HG02610 (cell line): ENCODE measurements at regions not wholly inside any gene's neighbourhood (a gene's known extent, or its start where the extent isn't known, plus 50 kb on each side); places are given as distances from the start of the nearest gene placed in this dataset.

Experiments
- ATAC-seq: cut with Tn5 transposase; IDR thresholded peaks from one replicate; pipeline ENCODE4 v1.9.1; 2021; ENCODE audit warnings: mild to moderate bottlenecking, moderate library complexity; ENCODE audit not compliant: unreplicated experiment

GRCh38 chr12:20967756-20968155 is 157.3 kb downstream of the SLCO1B3 start:
- ATAC-seq, result no peak

- no peak for ATAC-seq
Observed at GRCh38 chr12:20969766-20970165, 159.3 kb downstream of the SLCO1B3 start.

GRCh38 chr12:20985399-20985798 is 145.6 kb upstream of the SLCO1B1 start:
- peak; percentile 66 for ATAC-seq

GRCh38 chr12:21001778-21002177 is 129.2 kb upstream of the SLCO1B1 start:
- ATAC-seq, result no peak

GRCh38 chr12:21025656-21026055 is 105.3 kb upstream of the SLCO1B1 start:
- ATAC-seq, result no peak

- ATAC-seq, result no peak
Observed at GRCh38 chr12:21026302-21026701, 104.7 kb upstream of the SLCO1B1 start.

- ATAC-seq, result no peak
Observed at GRCh38 chr12:21054334-21054733, 76.7 kb upstream of the SLCO1B1 start.

- no peak for ATAC-seq
Observed at GRCh38 chr12:21065845-21066244, 65.1 kb upstream of the SLCO1B1 start.

- ATAC-seq, result no peak
Observed at GRCh38 chr12:21073129-21073528, 57.9 kb upstream of the SLCO1B1 start.

GRCh38 chr12:21073822-21074460 is 57.1 kb upstream of the SLCO1B1 start:
- ATAC-seq, result no peak
